Ectodermal cell (in vitro differentiated cells): ENCODE measurements at regions not wholly inside any gene's neighbourhood (a gene's known extent, or its start where the extent isn't known, plus 50 kb on each side); places are given as distances from the start of the nearest gene placed in this dataset.
"Not testable (repeated sequence)": the region's sequence is repeated elsewhere in the genome, so short reads cannot be mapped to it uniquely, and the experiment has no call there.

Experiments used
- H3K27ac ChIP-seq: 2 replicates; pipeline ENCODE4 v1.7.0; 2013; ENCODE audit warnings: mild to moderate bottlenecking, low read depth, low read length; ENCODE audit not compliant: insufficient read depth, poor library complexity, severe bottlenecking
- H3K27me3 ChIP-seq: 2 replicates; pipeline ENCODE4 v1.7.0; 2013; ENCODE audit warnings: mild to moderate bottlenecking, low read length; ENCODE audit not compliant: insufficient read depth, control insufficient read depth, poor library complexity, severe bottlenecking
- H3K36me3 ChIP-seq: one replicate; pipeline ENCODE4 v1.7.0; 2013; ENCODE audit warnings: low read length; ENCODE audit not compliant: control insufficient read depth, insufficient read depth
- H3K4me1 ChIP-seq: one replicate; pipeline ENCODE4 v1.7.0; 2013; ENCODE audit warnings: low read length; ENCODE audit not compliant: control insufficient read depth, insufficient read depth
- H3K4me3 ChIP-seq: 2 replicates; pipeline ENCODE4 v1.7.0; 2013; ENCODE audit warnings: low read depth, low read length, control low read depth; ENCODE audit not compliant: insufficient read depth
- H3K9me3 ChIP-seq: 2 replicates; pipeline ENCODE4 v1.7.0; 2013; ENCODE audit warnings: mild to moderate bottlenecking, low read length, moderate library complexity; ENCODE audit not compliant: control insufficient read depth
- WGBS, 2 experiments: methylation state at CpG; one replicate each; pipeline ENCODE4 v1.1.7; 2013; ENCODE audit warnings: missing lambda C conversion rate in 2 of 2; 5-methylcytosine and 5-hydroxymethylcytosine counted together

DNA sequence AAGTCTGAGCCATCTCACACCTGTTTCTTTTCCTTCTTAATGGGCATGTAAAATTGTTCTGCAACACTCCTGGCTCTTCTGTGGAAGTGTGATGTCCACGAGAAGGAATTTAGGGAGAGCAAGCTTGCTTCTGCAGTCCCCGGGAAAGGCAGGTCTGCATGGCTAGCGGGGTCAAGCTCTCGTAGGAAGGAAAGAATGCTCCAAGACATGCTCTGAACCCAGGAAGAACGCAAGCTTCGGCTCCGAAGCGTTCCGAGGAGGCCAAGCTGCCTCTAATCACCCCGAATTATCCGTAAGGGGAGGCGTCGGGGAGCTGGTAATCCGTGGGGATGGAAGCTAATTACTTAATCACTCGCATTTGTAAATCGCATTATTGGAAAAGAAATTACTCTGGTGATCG, 177.7 kb downstream of the CRLF2 start:
- H3K9me3 ChIP-seq = no peaks in the 10 kb centered on the region
- H3K36me3 ChIP-seq = no peaks in the 10 kb centered on the region
- H3K27ac ChIP-seq = no peak overlapping the region
- no peaks in the 10 kb centered on the region for H3K27me3 ChIP-seq
- H3K4me3 ChIP-seq = no peak overlapping the region
- 91 to 93% methylated on average over 17 of the region's 17 CpGs for WGBS, 2 experiments
- no peaks in the 10 kb centered on the region for H3K4me1 ChIP-seq

DNA sequence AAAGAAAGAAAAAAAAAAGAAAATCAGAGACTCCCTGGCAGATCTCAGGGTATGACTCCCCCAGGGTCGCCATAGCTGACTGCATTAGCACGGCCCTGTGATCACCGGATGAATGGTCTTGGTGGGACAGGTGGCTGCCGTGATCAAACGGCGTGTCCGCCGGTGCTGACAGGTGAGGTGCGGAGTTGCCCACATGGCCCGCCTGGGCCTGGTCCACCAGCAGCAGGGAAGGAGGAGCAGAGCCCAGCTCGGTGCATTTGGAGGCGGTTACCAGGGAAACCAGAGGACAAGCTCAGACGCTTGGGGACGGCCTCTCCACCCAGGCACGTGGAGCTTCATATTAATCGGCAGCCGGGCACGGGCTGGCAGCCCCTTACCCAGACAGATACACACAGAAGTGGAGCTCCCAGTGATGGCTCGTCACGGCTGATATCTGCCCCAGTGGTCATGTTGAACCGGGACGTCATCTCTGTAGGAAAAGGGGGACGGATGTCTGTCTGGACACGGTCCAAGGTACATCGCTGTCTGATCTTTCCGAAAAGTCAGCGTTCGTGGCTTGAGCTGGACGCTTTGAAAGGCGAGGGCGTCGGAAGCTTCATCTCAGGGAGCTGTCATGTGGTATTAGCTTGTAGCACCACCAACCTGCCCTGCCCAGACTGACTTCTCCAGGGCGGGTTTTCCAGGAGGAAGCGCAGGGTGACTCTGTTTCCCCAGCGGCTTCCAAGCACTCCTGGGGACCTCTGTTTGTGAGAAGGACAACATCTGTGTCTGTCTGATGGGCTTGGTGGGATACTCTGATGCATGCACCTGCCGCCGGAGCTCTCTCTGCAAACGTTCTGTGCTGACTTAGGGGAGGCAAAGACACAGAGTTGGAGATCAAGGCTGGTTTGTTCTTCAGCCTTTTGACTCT, 180.7 kb downstream of the CRLF2 start:
- Histone ChIP-seq H3K4me3 (no peak overlapping the region), H3K4me1 (no peaks in the 10 kb centered on the region), H3K27me3 (no peaks in the 10 kb centered on the region), H3K27ac (no peak overlapping the region), H3K9me3 (no peaks in the 10 kb centered on the region), H3K36me3 (no peaks in the 10 kb centered on the region)
- 89 to 90% methylated on average over 38 of the region's 38 CpGs for WGBS, 2 experiments

DNA sequence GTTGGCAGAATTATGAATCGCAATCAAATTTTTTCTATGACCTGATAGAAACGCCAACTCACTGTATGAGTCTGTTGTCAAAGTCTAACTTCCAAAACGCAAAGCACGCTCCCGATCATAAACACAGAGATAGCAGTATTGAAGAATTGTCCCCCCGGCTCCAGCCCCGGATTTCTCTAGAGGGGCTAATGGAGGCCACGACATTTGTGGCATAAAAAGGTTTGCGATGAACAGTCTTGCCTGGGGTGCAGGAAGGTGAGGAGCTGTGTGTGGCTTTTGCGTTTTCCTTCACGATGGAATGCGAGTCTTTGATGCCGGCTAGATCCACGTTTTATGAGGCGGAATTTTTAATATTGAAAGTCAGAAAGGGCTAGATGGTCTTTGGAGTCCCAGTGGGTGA, 183.0 kb downstream of the CRLF2 start:
- H3K27me3 ChIP-seq = no peaks in the 10 kb centered on the region
- H3K4me3 ChIP-seq = no peak overlapping the region
- H3K36me3 ChIP-seq = no peaks in the 10 kb centered on the region
- no peak overlapping the region for H3K27ac ChIP-seq
- 89 to 91% methylated on average over 15 of the region's 15 CpGs for WGBS, 2 experiments
- no peaks in the 10 kb centered on the region for H3K9me3 ChIP-seq
- no peaks in the 10 kb centered on the region for H3K4me1 ChIP-seq

DNA sequence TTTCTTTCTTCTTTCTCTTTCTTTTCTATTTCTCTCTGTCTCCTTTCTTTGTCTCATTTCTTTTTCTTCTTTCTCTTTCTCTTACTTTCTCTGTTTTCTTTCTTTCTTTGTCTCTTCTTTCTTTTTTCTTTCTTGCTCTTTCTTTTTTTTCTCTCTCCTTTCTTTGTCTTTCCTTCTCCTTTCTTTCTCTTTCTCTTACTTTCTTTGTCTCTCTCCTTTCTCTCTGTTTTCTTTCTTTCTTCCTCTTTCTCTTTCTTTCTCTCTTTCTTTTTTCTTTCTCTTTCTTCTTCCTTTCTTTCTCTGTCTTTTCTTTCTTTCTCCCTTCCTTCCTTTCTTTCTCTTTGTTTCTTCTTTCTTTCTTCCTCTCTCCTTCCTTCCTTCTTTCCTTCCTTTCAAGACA, 184.8 kb downstream of the CRLF2 start:
- Histone ChIP-seq H3K9me3 (no peaks in the 10 kb centered on the region), H3K27me3 (no peaks in the 10 kb centered on the region)

DNA sequence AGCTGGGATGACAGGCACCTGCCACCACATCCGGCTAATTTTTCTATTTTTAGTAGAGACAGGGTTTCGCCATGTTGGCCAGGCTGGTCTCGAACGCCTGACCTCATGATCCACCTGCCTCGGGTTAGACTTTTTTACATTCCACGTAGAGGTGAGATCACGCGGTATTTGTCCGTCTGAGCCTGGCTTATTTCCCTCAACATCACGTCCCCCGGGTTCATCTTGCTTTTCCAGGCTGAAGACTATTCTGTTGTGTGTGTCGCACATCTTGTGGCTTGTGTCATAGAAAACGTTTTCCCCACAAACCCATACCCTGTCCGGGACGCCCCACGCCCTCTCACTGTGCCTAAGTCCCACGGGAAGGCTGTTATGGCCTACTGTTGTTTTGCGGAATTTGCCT, 185.3 kb downstream of the CRLF2 start:
- H3K27ac ChIP-seq = no peak overlapping the region
- no peaks in the 10 kb centered on the region for H3K9me3 ChIP-seq
- H3K4me3 ChIP-seq = no peak overlapping the region
- no peaks in the 10 kb centered on the region for H3K4me1 ChIP-seq
- H3K27me3 ChIP-seq = no peaks in the 10 kb centered on the region
- no peaks in the 10 kb centered on the region for H3K36me3 ChIP-seq
- WGBS, 2 experiments = 91% methylated on average over 18 of the region's 18 CpGs

More for the DNA sequence above, 184.8 kb downstream of the CRLF2 start:
- Histone ChIP-seq H3K36me3 (no peaks in the 10 kb centered on the region), H3K4me1 (no peaks in the 10 kb centered on the region), H3K4me3 (no peak overlapping the region), H3K27ac (no peak overlapping the region)

DNA sequence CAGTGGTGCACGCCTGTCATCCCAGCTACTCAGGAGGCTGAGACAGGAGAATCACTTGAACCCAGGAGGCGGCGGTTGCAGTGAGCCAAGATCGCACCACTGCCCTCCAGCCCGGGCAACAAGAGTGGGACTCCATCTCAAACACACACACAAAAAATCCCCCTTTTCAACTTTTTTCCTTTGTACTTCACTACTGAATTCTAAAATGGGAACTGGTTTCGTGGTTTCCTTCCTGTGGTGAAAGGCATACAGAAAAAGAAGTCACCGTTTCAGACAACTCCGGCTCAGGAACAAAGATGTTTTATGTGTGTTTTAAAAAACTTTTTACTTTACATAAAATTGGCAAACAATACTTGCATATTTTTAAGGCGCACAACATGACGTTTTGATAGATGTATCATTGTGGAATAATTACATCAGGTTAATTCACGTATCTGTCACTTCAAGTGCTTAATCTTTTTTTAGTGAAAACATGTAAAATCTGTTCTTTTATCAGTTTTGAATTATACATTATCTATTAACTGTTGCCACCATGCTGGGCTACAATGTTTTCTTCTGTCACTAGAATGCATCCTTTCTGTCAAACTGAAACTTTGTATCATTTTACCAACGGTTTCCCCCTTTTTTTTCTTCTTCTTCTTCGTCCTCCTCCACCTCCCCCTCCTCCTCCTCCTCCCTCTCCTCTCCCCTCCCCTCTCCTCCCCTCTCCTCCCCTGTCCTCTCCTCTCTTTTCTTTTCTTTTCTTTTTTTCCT, 186.0 kb downstream of the CRLF2 start:
- 80 to 82% methylated on average over 11 to 13 of the region's 13 CpGs for WGBS, 2 experiments
- Histone ChIP-seq H3K27me3 (no peaks in the 10 kb centered on the region), H3K36me3 (no peaks in the 10 kb centered on the region), H3K9me3 (no peaks in the 10 kb centered on the region), H3K27ac (no peak overlapping the region), H3K4me3 (no peak overlapping the region), H3K4me1 (no peaks in the 10 kb centered on the region)

DNA sequence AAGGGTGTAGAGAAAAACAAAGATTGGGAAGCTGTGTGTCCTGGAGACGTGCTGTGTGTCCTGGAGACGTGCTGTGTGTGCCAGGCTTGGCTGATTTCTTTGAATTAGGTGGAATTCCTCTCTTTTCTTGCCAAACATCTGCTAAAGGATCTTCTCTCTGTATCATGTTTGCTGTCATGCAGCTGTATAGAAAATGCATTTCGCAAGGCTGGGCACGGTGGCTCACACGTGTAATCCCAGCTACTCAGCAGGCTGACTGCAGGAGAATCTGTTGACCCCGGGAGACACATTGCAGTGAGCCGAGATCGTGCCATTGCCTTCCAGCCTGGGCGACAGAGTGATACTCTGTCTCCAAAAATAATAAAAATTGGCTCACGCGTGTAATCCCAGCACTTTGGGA, 187.0 kb downstream of the CRLF2 start:
- Histone ChIP-seq H3K4me3 (no peak overlapping the region), H3K27ac (no peak overlapping the region), H3K36me3 (no peaks in the 10 kb centered on the region), H3K4me1 (no peaks in the 10 kb centered on the region), H3K9me3 (no peaks in the 10 kb centered on the region), H3K27me3 (no peaks in the 10 kb centered on the region)
- 83% methylated on average over 11 of the region's 11 CpGs for WGBS, 2 experiments

DNA sequence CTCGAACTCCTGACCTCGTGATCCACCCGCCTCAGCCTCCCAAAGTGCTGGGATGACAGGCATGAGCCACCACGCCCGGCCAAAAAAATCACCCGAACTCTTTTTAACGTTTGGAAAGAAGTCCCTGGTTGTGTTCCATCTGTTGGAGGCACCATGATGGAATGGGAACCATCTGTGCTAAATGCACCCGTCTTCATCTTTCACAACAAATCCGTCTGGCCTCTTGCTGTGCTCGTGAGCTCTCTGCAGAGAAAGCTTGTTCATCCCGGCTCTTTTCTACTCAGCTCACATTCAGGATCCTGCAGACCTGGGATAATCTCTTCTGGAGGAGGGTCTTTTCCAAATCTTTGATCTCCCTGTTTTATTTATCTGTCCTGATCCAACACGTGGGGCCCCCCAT, 188.8 kb downstream of the CRLF2 start:
- H3K4me1 ChIP-seq = no peaks in the 10 kb centered on the region
- no peaks in the 10 kb centered on the region for H3K9me3 ChIP-seq
- no peaks in the 10 kb centered on the region for H3K36me3 ChIP-seq
- H3K27ac ChIP-seq = peak overlapping the region; percentile 26
- H3K27me3 ChIP-seq = no peaks in the 10 kb centered on the region
- H3K4me3 ChIP-seq = no peak overlapping the region
- WGBS, 2 experiments = 60 to 65% methylated on average over 12 of the region's 12 CpGs

DNA sequence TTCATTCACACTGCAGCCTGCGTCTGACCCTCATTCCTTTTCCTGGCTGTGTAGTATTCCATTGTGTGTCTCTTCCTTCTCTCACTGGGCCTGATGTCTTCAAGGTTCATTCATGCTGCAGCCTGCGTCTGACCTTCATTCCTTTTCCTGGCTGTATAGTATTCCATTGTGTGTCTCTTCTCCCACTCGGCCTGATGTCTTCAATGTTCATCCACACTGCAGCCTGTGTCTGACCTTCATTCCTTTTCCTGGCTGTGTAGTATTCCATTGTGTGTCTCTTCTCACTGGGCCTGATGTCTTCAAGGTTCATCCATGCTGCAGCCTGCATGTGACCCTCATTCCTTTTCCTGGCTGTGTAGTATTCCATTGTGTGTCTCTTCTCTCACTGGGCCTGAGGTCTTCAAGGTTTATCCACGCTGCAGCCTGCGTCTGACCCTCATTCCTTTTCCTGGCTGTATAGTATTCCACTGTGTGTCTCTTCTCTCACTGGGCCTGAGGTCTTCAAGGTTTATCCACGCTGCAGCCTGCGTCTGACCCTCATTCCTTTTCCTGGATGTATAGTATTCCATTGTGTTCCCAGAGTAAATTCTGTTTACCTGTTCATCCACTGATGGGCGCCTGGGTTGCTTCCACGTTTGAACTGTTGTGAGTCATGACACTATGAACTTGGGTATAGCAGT, 191.0 kb downstream of the CRLF2 start:
- H3K9me3 ChIP-seq, H3K36me3 ChIP-seq, H3K4me1 ChIP-seq, H3K27me3 ChIP-seq, H3K27ac ChIP-seq, H3K4me3 ChIP-seq: not testable (repeated sequence)
- 93 to 94% methylated on average over 9 of the region's 9 CpGs for WGBS, 2 experiments

DNA sequence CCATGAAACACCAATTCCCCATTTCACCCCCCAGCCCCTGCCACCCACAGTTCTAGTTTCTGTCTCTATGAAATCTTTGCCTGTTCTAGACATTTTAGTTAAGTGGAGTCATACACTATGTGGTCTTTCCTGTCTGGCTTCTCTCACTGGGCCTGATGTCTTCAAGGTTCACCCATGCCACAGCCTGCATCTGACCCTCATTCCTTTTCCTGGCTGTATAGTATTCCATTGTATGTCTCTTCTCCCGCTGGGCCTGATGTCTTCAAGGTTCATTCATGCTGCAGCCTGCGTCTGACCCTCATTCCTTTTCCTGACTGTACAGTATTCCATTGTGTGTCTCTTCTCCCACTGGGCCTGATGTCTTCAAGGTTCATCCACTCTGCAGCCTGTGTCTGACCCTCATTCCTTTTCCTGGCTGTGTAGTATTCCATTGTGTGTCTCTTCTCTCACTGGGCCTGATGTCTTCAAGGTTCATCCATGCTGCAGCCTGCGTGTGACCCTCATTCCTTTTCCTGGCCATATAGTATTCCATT, 191.7 kb downstream of the CRLF2 start:
- Histone ChIP-seq H3K4me1 (no peaks in the 10 kb centered on the region), H3K4me3 (no peak overlapping the region), H3K27me3 (no peaks in the 10 kb centered on the region), H3K9me3 (no peaks in the 10 kb centered on the region), H3K27ac (no peak overlapping the region), H3K36me3 (no peaks in the 10 kb centered on the region)
- 91 to 95% methylated on average over 3 of the region's 3 CpGs for WGBS, 2 experiments
